Vagina (tissue), 2 donors: ENCODE measurements at regions not wholly inside any gene's neighbourhood (a gene's known extent, or its start where the extent isn't known, plus 50 kb on each side); places are given as distances from the start of the nearest gene placed in this dataset.

Source experiments
- CTCF ChIP-seq, 3 experiments: fragments of 450-650 bp in 2 of 3; fragments of 200-600 bp in 1 of 3; sonication (generic) in 1 of 3; IDR thresholded peaks; one replicate each; pipeline ENCODE4 v1.5.1; 2017 to 2019; ENCODE audit warnings: antibody characterized with exemption in 3 of 3, mild to moderate bottlenecking in 2 of 3, moderate library complexity in 2 of 3
- POLR2AphosphoS5 ChIP-seq, 2 donors: sonication (generic); formaldehyde crosslinking; IDR thresholded peaks; one replicate each; pipeline ENCODE4 v1.9.0; 2017; ENCODE audit warnings: antibody characterized with exemption in 2 of 2, mild to moderate bottlenecking in 2 of 2, low read depth in 1 of 2; ENCODE audit not compliant: insufficient read depth in 1 of 2

GRCh38 chr22:49082451-49082850, 745.2 kb downstream of the BRD1 start:
- TF ChIP-seq CTCF (IDR thresholded peaks at IDR 0.05) (no peak), POLR2AphosphoS5 (IDR thresholded peaks at IDR 0.05; ENCODE audit: insufficient read depth in 1 of 2, low read depth in 1 of 2) (no peak)
